ENCODE measurements at regions not wholly inside any gene's neighbourhood (a gene's known extent, or its start where the extent isn't known, plus 50 kb on each side); places are given as distances from the start of the nearest gene placed in this dataset.
"Not testable (repeated sequence)": the region's sequence is repeated elsewhere in the genome, so short reads cannot be mapped to it uniquely, and the experiment has no call there.

- TF ChIP-seq STAT6 (CRISPR knock-in tag; conservative IDR thresholded peaks at IDR 0.05; ENCODE audit: low read depth) (no peak), SMAD3 (CRISPR knock-in tag; IDR thresholded peaks at IDR 0.05; ENCODE audit: borderline replicate concordance) (no peak), ZBTB43 (CRISPR knock-in tag; IDR thresholded peaks at IDR 0.05) (no peak), OVOL2 (CRISPR knock-in tag; IDR thresholded peaks at IDR 0.05; ENCODE audit: borderline replicate concordance) (no peak), E2F1 (CRISPR knock-in tag; IDR thresholded peaks at IDR 0.05) (no peak), ZBTB21 (CRISPR knock-in tag; IDR thresholded peaks at IDR 0.05; ENCODE audit: borderline replicate concordance) (no peak), NR1H2 (CRISPR knock-in tag; IDR thresholded peaks at IDR 0.05) (no peak), ESRRA (CRISPR knock-in tag; IDR thresholded peaks at IDR 0.05; ENCODE audit: borderline replicate concordance) (no peak), ZSCAN18 (CRISPR knock-in tag; IDR thresholded peaks at IDR 0.05) (no peak)
These were observed 90.1 kb downstream of the ZNF648 start (continued) for GRCh38 chr1:181971424-181971823.

GRCh38 chr1:181969902-181970301 lies 91.6 kb downstream of the ZNF648 start:
- H3K9me3 Mint-ChIP-seq = peaks cover 9% of the 10 kb centered on the region
- peaks cover 9% of the 10 kb centered on the region for H3K36me3 Mint-ChIP-seq
- DNase-seq (ENCODE audit: low spot score) (peak; percentile 86), ATAC-seq (peak; percentile 91)
- TF ChIP-seq ZMAT4 (CRISPR knock-in tag; IDR thresholded peaks at IDR 0.05) = no peak
- TF ChIP-seq ZSCAN18 (CRISPR knock-in tag; IDR thresholded peaks at IDR 0.05) = no peak
- TF ChIP-seq RORB (CRISPR knock-in tag; IDR thresholded peaks at IDR 0.05) = no peak
- no peak for TF ChIP-seq JAZF1 (CRISPR knock-in tag; IDR thresholded peaks at IDR 0.05)
- TF ChIP-seq ETV6 (CRISPR knock-in tag; IDR thresholded peaks at IDR 0.05) = 0 out of 2 replicates have a peak, but pooled peaks have one; percentile 33
- no peak for TF ChIP-seq MYBL2 (CRISPR knock-in tag; IDR thresholded peaks at IDR 0.05)
- peak; percentile 43 for TF ChIP-seq ZNF423 (CRISPR knock-in tag; IDR thresholded peaks at IDR 0.05)
- no peak for TF ChIP-seq GTF2I (CRISPR knock-in tag; conservative IDR thresholded peaks at IDR 0.05)
- no peak for TF ChIP-seq AR (CRISPR knock-in tag; IDR thresholded peaks at IDR 0.05)
- no peak for TF ChIP-seq ZNF121 (CRISPR knock-in tag; IDR thresholded peaks at IDR 0.05)
- no peak for TF ChIP-seq ZNF317 (CRISPR knock-in tag; IDR thresholded peaks at IDR 0.05; ENCODE audit: borderline replicate concordance, low read depth)
- no peak for TF ChIP-seq USF1 (CRISPR knock-in tag; IDR thresholded peaks at IDR 0.05)
- no peak for TF ChIP-seq NFATC4 (CRISPR knock-in tag; IDR thresholded peaks at IDR 0.05)
- TF ChIP-seq FOXJ3 (CRISPR knock-in tag; IDR thresholded peaks at IDR 0.05; ENCODE audit: borderline replicate concordance) = no peak
- no peak overlapping the region for H3K4me3 Mint-ChIP-seq
- POLR2A ChIA-PET = interaction anchor here (1.3 kb wide), 1 partner anchor 9 kb away, joined by 3 read pairs; no protein-coding TSS in a partner anchor
- peak overlapping the region; percentile 89 for H3K27ac Mint-ChIP-seq
- no peaks in the 10 kb centered on the region for H3K27me3 Mint-ChIP-seq (ENCODE audit: low read depth)
- CTCF ChIA-PET = interaction anchor here (0.9 to 1.8 kb wide), 9 partner anchors 33 to 545 kb away, joined by 3 to 15 read pairs (median 4); partner anchors contain the start of gene CACNA1E
- H3K4me1 Mint-ChIP-seq = peaks cover 44% of the 10 kb centered on the region

- Mint-ChIP-seq H3K9me3 (peaks cover 44% of the 10 kb centered on the region), H3K36me3 (peaks cover 36% of the 10 kb centered on the region)
- H3K4me3 Mint-ChIP-seq; H3K4me1 Mint-ChIP-seq; H3K27ac Mint-ChIP-seq; H3K27me3 Mint-ChIP-seq (ENCODE audit: low read depth); ATAC-seq; POLR2A ChIA-PET; DNase-seq (ENCODE audit: low spot score); CTCF ChIA-PET: not testable (repeated sequence)
These were observed 106.8 kb downstream of the ZNF648 start for GRCh38 chr1:181954696-181955095.

Data from WTC11 (cell line).